Naive B cell (primary cell): ENCODE measurements at regions not wholly inside any gene's neighbourhood (a gene's known extent, or its start where the extent isn't known, plus 50 kb on each side); places are given as distances from the start of the nearest gene placed in this dataset.
A peak's percentile ranks its signal among the peaks of the same experiment; 100 is the strongest.
"Not testable (repeated sequence)": the region's sequence is repeated elsewhere in the genome, so short reads cannot be mapped to it uniquely, and the experiment has no call there.

ENCODE experiments used
- ATAC-seq, 2 donors: fragments of 150-1000 bp; cut with Tn5 transposase; 2 replicates each; pipeline ENCODE4 v1.10.0; 2021; ENCODE audit warnings: low read depth in 2 of 2, mild to moderate bottlenecking in 2 of 2, moderate library complexity in 2 of 2
- DNase-seq: peaks from one replicate; pipeline ENCODE4 v3.0.0; 2022
- H3K27ac Mint-ChIP-seq, 6 donors: one replicate each; pipeline ENCODE4 v1.8.0; 2020 to 2022; ENCODE audit warnings: mild to moderate bottlenecking in 6 of 6, mixed read lengths in 6 of 6, moderate library complexity in 5 of 6, inconsistent platforms in 2 of 6
- H3K27me3 Mint-ChIP-seq, 3 donors: one replicate each; pipeline ENCODE4 v1.8.0; 2021 to 2022; ENCODE audit warnings: mixed read lengths in 3 of 3, mild to moderate bottlenecking in 1 of 3
- H3K36me3 Mint-ChIP-seq, 2 donors: one replicate each; pipeline ENCODE4 v1.8.0; 2020 to 2022; ENCODE audit warnings: mixed read lengths in 2 of 2, inconsistent platforms in 1 of 2, mild to moderate bottlenecking in 1 of 2
- H3K4me1 Mint-ChIP-seq, 3 donors: one replicate each; pipeline ENCODE4 v1.8.0; 2020 to 2022; ENCODE audit warnings: mixed read lengths in 3 of 3, inconsistent platforms in 1 of 3, mild to moderate bottlenecking in 1 of 3, moderate library complexity in 1 of 3
- H3K4me3 Mint-ChIP-seq, 8 donors: one replicate each; pipeline ENCODE4 v1.8.0; 2020 to 2022; ENCODE audit warnings: mild to moderate bottlenecking in 8 of 8, mixed read lengths in 8 of 8, moderate library complexity in 8 of 8, inconsistent platforms in 2 of 8
- H3K9me3 Mint-ChIP-seq, 7 donors: one replicate each; pipeline ENCODE4 v1.8.0; 2020 to 2022; ENCODE audit warnings: mixed read lengths in 7 of 7, mild to moderate bottlenecking in 5 of 7, inconsistent platforms in 2 of 7, moderate library complexity in 1 of 7

- no peak for ATAC-seq
- no peaks in the 10 kb centered on the region for H3K4me1 Mint-ChIP-seq
- H3K4me3 Mint-ChIP-seq = peak overlapping the region in 1 of 8 donors; percentile 73
- no peak for DNase-seq
- peaks cover 17 to 47% (median 26%) of the 10 kb centered on the region in 7 donors for H3K9me3 Mint-ChIP-seq
- H3K27ac Mint-ChIP-seq = no peak overlapping the region
- peaks cover 0 to 6% (median 0%) of the 10 kb centered on the region in 3 donors for H3K27me3 Mint-ChIP-seq
- H3K36me3 Mint-ChIP-seq = peaks cover 16 to 18% of the 10 kb centered on the region in 2 donors
Measured at GRCh38 chr10:80829151-80829550, 291.4 kb downstream of the SH2D4B start.

GRCh38 chr10:80829562-80829961 lies 291.9 kb downstream of the SH2D4B start:
- Mint-ChIP-seq H3K27ac (no peak overlapping the region), H3K4me3 (peak overlapping the region in 1 of 8 donors; percentile 73), H3K4me1 (no peaks in the 10 kb centered on the region), H3K36me3 (peaks cover 16 to 18% of the 10 kb centered on the region in 2 donors), H3K27me3 (peaks cover 0 to 6% (median 0%) of the 10 kb centered on the region in 3 donors), H3K9me3 (peaks cover 17 to 49% (median 28%) of the 10 kb centered on the region in 7 donors)
- ATAC-seq (no peak), DNase-seq (no peak)

- DNase-seq, H3K4me1 Mint-ChIP-seq, H3K27me3 Mint-ChIP-seq, ATAC-seq, H3K4me3 Mint-ChIP-seq, H3K27ac Mint-ChIP-seq: not testable (repeated sequence)
- Mint-ChIP-seq H3K9me3 (peaks cover 17 to 58% (median 36%) of the 10 kb centered on the region in 7 donors), H3K36me3 (peaks cover 16 to 18% of the 10 kb centered on the region in 2 donors)
Measured at GRCh38 chr10:80832693-80833092, 295.0 kb downstream of the SH2D4B start.

GRCh38 chr10:80855348-80855971 lies 317.8 kb downstream of the SH2D4B start:
- DNase-seq = no peak
- Mint-ChIP-seq H3K27ac (no peak overlapping the region), H3K9me3 (peaks cover 0 to 2% (median 0%) of the 10 kb centered on the region in 7 donors), H3K27me3 (peaks cover 7 to 28% (median 12%) of the 10 kb centered on the region in 3 donors), H3K4me3 (no peak overlapping the region), H3K4me1 (no peaks in the 10 kb centered on the region), H3K36me3 (no peaks in the 10 kb centered on the region)
- ATAC-seq = no peak

GRCh38 chr10:80856186-80856585 lies 318.5 kb downstream of the SH2D4B start:
- H3K36me3 Mint-ChIP-seq = no peaks in the 10 kb centered on the region
- no peak overlapping the region for H3K4me3 Mint-ChIP-seq
- no peaks in the 10 kb centered on the region for H3K4me1 Mint-ChIP-seq
- DNase-seq (no peak), ATAC-seq (no peak)
- H3K27me3 Mint-ChIP-seq = peaks cover 7 to 28% (median 12%) of the 10 kb centered on the region in 3 donors
- H3K27ac Mint-ChIP-seq = no peak overlapping the region
- peaks cover 0 to 2% (median 0%) of the 10 kb centered on the region in 7 donors for H3K9me3 Mint-ChIP-seq

- not testable (repeated sequence) for ATAC-seq, H3K9me3 Mint-ChIP-seq, H3K4me1 Mint-ChIP-seq, H3K27ac Mint-ChIP-seq, H3K4me3 Mint-ChIP-seq, DNase-seq, H3K36me3 Mint-ChIP-seq
- peaks cover 0 to 15% (median 0%) of the 10 kb centered on the region in 3 donors for H3K27me3 Mint-ChIP-seq
Measured at GRCh38 chr10:80859279-80859678, 321.6 kb downstream of the SH2D4B start.

- no peaks in the 10 kb centered on the region for H3K4me1 Mint-ChIP-seq
- H3K36me3 Mint-ChIP-seq = no peaks in the 10 kb centered on the region
- ATAC-seq (no peak), DNase-seq (no peak)
- no peak overlapping the region for H3K4me3 Mint-ChIP-seq
- peaks cover 0 to 6% (median 0%) of the 10 kb centered on the region in 7 donors for H3K9me3 Mint-ChIP-seq
- peak overlapping the region in 1 of 6 donors; percentile 53 for H3K27ac Mint-ChIP-seq
- H3K27me3 Mint-ChIP-seq = peaks cover 0 to 13% (median 4%) of the 10 kb centered on the region in 3 donors
Measured at GRCh38 chr10:80860719-80861118, 323.0 kb downstream of the SH2D4B start.

GRCh38 chr10:80861882-80862281 lies 324.2 kb downstream of the SH2D4B start:
- H3K27ac Mint-ChIP-seq = no peak overlapping the region
- no peaks in the 10 kb centered on the region for H3K36me3 Mint-ChIP-seq
- H3K27me3 Mint-ChIP-seq = peaks cover 0 to 8% (median 5%) of the 10 kb centered on the region in 3 donors
- ATAC-seq (no peak), DNase-seq (no peak)
- peaks cover 0 to 10% (median 2%) of the 10 kb centered on the region in 7 donors for H3K9me3 Mint-ChIP-seq
- no peak overlapping the region for H3K4me3 Mint-ChIP-seq
- H3K4me1 Mint-ChIP-seq = no peaks in the 10 kb centered on the region

GRCh38 chr10:80870282-80870681 lies 332.6 kb downstream of the SH2D4B start:
- ATAC-seq (no peak), DNase-seq (no peak)
- Mint-ChIP-seq H3K4me1 (no peaks in the 10 kb centered on the region), H3K4me3 (no peak overlapping the region), H3K36me3 (peaks cover 0 to 4% of the 10 kb centered on the region in 2 donors), H3K9me3 (peaks cover 8 to 32% (median 16%) of the 10 kb centered on the region in 7 donors), H3K27me3 (peaks cover 6 to 17% (median 10%) of the 10 kb centered on the region in 3 donors), H3K27ac (no peak overlapping the region)

GRCh38 chr10:80871083-80871482 lies 333.4 kb downstream of the SH2D4B start:
- Mint-ChIP-seq H3K27me3 (peaks cover 6 to 17% (median 8%) of the 10 kb centered on the region in 3 donors), H3K4me1 (no peaks in the 10 kb centered on the region), H3K4me3 (no peak overlapping the region), H3K36me3 (peaks cover 0 to 4% of the 10 kb centered on the region in 2 donors), H3K27ac (no peak overlapping the region), H3K9me3 (peaks cover 8 to 25% (median 12%) of the 10 kb centered on the region in 7 donors)
- no peak for ATAC-seq
- DNase-seq = no peak

- ATAC-seq (no peak), DNase-seq (no peak)
- H3K9me3 Mint-ChIP-seq = peaks cover 3 to 14% (median 4%) of the 10 kb centered on the region in 7 donors
- no peak overlapping the region for H3K27ac Mint-ChIP-seq
- no peaks in the 10 kb centered on the region for H3K36me3 Mint-ChIP-seq
- H3K4me1 Mint-ChIP-seq = no peaks in the 10 kb centered on the region
- H3K27me3 Mint-ChIP-seq = peaks cover 6 to 14% (median 7%) of the 10 kb centered on the region in 3 donors
- no peak overlapping the region for H3K4me3 Mint-ChIP-seq
Measured at GRCh38 chr10:80878330-80878729, 340.6 kb downstream of the SH2D4B start.

- H3K4me1 Mint-ChIP-seq = no peaks in the 10 kb centered on the region
- ATAC-seq = no peak
- H3K27ac Mint-ChIP-seq = no peak overlapping the region
- no peaks in the 10 kb centered on the region for H3K27me3 Mint-ChIP-seq
- no peak for DNase-seq
- H3K4me3 Mint-ChIP-seq = no peak overlapping the region
- H3K9me3 Mint-ChIP-seq = peaks cover 0 to 9% (median 0%) of the 10 kb centered on the region in 7 donors
- H3K36me3 Mint-ChIP-seq = no peaks in the 10 kb centered on the region
Measured at GRCh38 chr10:80890146-80890545, 352.4 kb downstream of the SH2D4B start.

- Mint-ChIP-seq H3K9me3 (no peaks in the 10 kb centered on the region), H3K4me3 (no peak overlapping the region), H3K4me1 (no peaks in the 10 kb centered on the region), H3K27ac (peak overlapping the region in 1 of 6 donors; percentile 28), H3K27me3 (peaks cover 5 to 8% (median 5%) of the 10 kb centered on the region in 3 donors), H3K36me3 (no peaks in the 10 kb centered on the region)
- DNase-seq = no peak
- no peak for ATAC-seq
Measured at GRCh38 chr10:80893256-80893655, 355.6 kb downstream of the SH2D4B start.

GRCh38 chr10:80894311-80894791 lies 356.6 kb downstream of the SH2D4B start:
- H3K4me3 Mint-ChIP-seq = peak overlapping the region in 1 of 8 donors; percentile 25
- peaks cover 5 to 8% (median 5%) of the 10 kb centered on the region in 3 donors for H3K27me3 Mint-ChIP-seq
- no peak overlapping the region for H3K27ac Mint-ChIP-seq
- H3K9me3 Mint-ChIP-seq = no peaks in the 10 kb centered on the region
- no peaks in the 10 kb centered on the region for H3K36me3 Mint-ChIP-seq
- no peaks in the 10 kb centered on the region for H3K4me1 Mint-ChIP-seq
- ATAC-seq (no peak), DNase-seq (no peak)
